ENCODE measurements at regions not wholly inside any gene's neighbourhood (a gene's known extent, or its start where the extent isn't known, plus 50 kb on each side); places are given as distances from the start of the nearest gene placed in this dataset.

- no peak for FAIRE-seq
- H3K27me3 ChIP-seq (ENCODE audit: control insufficient read depth, insufficient read depth, low read length) = no peaks in the 10 kb centered on the region
- peak; percentile 76 for DNase-seq (ENCODE audit: low read depth)
- no peaks in the 10 kb centered on the region for H3K36me3 ChIP-seq (ENCODE audit: control insufficient read depth, insufficient read depth, low read length)
- H3K4me3 ChIP-seq (ENCODE audit: low read depth, low read length) = no peak overlapping the region
- TF ChIP-seq CTCF (IDR thresholded peaks at IDR 0.05; ENCODE audit: insufficient read depth, low read length, severe bottlenecking) = no peak
Measured at GRCh38 chr7:12475362-12476063, 71.8 kb upstream of the VWDE start.

DNA sequence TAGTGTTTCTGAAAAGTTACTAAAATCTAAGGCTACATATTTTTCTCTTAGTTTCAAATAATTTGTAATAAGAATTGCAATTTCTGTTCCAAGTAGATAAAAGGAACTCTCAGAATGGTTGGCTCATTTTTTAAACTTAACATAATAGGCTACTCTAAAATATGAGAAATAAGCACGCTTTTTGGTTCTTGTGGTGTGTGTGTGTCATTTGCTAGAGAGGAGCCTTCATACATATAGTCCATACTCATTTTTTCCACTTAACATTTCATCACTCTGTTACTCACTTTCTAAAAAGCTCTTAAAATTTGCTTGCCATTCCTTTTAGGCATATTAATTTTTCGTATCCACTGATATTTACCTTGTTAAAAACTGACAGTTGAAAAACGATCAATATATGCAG lies 74.0 kb upstream of the VWDE start:
- no peak for TF ChIP-seq CTCF (IDR thresholded peaks at IDR 0.05; ENCODE audit: insufficient read depth, low read length, severe bottlenecking)
- no peaks in the 10 kb centered on the region for H3K27me3 ChIP-seq (ENCODE audit: control insufficient read depth, insufficient read depth, low read length)
- H3K4me3 ChIP-seq (ENCODE audit: low read depth, low read length) = no peak overlapping the region
- no peak for FAIRE-seq
- no peaks in the 10 kb centered on the region for H3K36me3 ChIP-seq (ENCODE audit: control insufficient read depth, insufficient read depth, low read length)
- no peak for DNase-seq (ENCODE audit: low read depth)

- no peak for TF ChIP-seq CTCF (IDR thresholded peaks at IDR 0.05; ENCODE audit: insufficient read depth, low read length, severe bottlenecking)
- no peaks in the 10 kb centered on the region for H3K36me3 ChIP-seq (ENCODE audit: control insufficient read depth, insufficient read depth, low read length)
- no peak overlapping the region for H3K4me3 ChIP-seq (ENCODE audit: low read depth, low read length)
- no peaks in the 10 kb centered on the region for H3K27me3 ChIP-seq (ENCODE audit: control insufficient read depth, insufficient read depth, low read length)
- DNase-seq (ENCODE audit: low read depth) = no peak
- no peak for FAIRE-seq
Measured at GRCh38 chr7:12481722-12482121, 78.1 kb upstream of the VWDE start.

- TF ChIP-seq CTCF (IDR thresholded peaks at IDR 0.05; ENCODE audit: insufficient read depth, low read length, severe bottlenecking) = no peak
Measured at GRCh38 chr7:12485845-12486244, 82.2 kb upstream of the VWDE start.

DNA sequence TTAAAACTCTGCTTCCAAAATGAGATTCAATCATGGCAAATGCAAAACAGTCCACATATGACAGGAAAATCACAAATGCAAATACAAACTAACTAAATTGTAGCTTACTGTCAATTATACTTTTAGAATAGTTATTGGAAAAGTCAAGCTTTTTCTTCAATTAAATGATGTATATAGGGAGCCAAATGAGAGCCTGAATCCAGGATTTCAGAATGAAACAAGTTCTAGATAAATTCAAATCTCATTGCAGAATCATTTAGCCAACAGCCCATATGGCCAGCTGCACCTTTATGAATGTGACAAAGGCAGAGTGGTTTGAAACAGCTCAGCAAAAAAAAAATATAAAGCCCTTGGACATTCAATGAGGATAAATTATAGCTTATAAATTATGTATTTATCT lies 82.2 kb upstream of the SCIN start:
- Histone ChIP-seq H3K4me3 (ENCODE audit: low read depth, low read length) (no peak overlapping the region), H3K36me3 (ENCODE audit: control insufficient read depth, insufficient read depth, low read length) (no peaks in the 10 kb centered on the region), H3K27me3 (ENCODE audit: control insufficient read depth, insufficient read depth, low read length) (no peaks in the 10 kb centered on the region)
- no peak for FAIRE-seq
- TF ChIP-seq CTCF (IDR thresholded peaks at IDR 0.05; ENCODE audit: insufficient read depth, low read length, severe bottlenecking) = no peak
- no peak for DNase-seq (ENCODE audit: low read depth)

More at GRCh38 chr7:12485845-12486244, 82.2 kb upstream of the VWDE start:
- no peaks in the 10 kb centered on the region for H3K36me3 ChIP-seq (ENCODE audit: control insufficient read depth, insufficient read depth, low read length)
- DNase-seq (ENCODE audit: low read depth) (no peak), FAIRE-seq (no peak)
- no peak overlapping the region for H3K4me3 ChIP-seq (ENCODE audit: low read depth, low read length)
- no peaks in the 10 kb centered on the region for H3K27me3 ChIP-seq (ENCODE audit: control insufficient read depth, insufficient read depth, low read length)
